NCI-H446 (cell line): ENCODE measurements at regions not wholly inside any gene's neighbourhood (a gene's known extent, or its start where the extent isn't known, plus 50 kb on each side); places are given as distances from the start of the nearest gene placed in this dataset.
"Not testable (repeated sequence)": the region's sequence is repeated elsewhere in the genome, so short reads cannot be mapped to it uniquely, and the experiment has no call there.

ENCODE experiments used
- DNase-seq, 2 experiments: peaks; one replicate each; lab custom pipeline; 2025; lab: John Stamatoyannopoulos, UW

- DNase-seq: no peak
These were observed 57.1 kb downstream of the GRIN2B start for GRCh38 chr12:13924286-13924685.

- no peak for DNase-seq
These were observed 62.5 kb downstream of the GRIN2B start for GRCh38 chr12:13918897-13919296.

GRCh38 chr12:13915096-13915495 lies 66.3 kb downstream of the GRIN2B start:
- DNase-seq: no peak

- no peak for DNase-seq
These were observed 68.0 kb downstream of the GRIN2B start for GRCh38 chr12:13913371-13913770.

DNA sequence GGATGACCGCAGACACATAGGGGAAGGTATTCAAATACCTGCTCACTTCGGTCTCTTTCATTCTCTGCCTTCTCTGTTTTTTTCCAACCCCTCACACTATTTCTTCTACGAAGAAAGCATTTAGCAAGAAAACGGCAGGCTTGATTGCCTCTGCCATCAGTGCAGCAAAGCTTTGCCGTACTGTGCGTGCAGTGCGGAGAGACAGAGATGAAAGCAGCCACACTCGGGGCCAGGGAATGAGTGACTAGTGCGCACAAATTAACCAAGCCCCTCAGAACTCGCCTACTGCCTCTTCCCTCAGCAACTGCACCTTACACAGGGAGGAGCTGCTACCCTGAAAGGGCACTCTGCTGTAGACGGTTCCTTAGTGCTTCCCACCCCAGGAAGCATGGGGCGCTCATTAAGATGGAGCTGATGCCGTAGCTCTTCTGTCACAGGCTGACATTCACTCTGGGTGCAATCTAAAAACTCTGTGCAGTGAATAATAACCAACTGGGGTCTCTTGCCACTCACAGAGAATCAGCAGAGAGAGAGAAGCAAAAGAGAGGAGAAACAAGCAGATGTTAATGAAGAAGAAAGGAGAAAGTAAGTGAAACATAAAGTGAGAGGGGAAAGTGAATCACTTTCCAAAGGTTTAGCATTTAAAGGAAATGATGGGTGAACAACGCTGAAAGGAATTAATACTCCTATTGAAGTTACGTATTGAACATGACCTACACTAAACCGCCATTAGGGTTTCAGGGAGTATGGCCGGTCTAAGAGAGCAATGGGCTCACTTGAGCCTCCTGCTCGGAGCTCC lies 69.4 kb downstream of the GRIN2B start:
- DNase-seq: no peak

- DNase-seq: no peak
These were observed 75.6 kb downstream of the GRIN2B start for GRCh38 chr12:13905794-13906193.

- DNase-seq: no peak
These were observed 80.7 kb downstream of the GRIN2B start for GRCh38 chr12:13900718-13901117.

DNA sequence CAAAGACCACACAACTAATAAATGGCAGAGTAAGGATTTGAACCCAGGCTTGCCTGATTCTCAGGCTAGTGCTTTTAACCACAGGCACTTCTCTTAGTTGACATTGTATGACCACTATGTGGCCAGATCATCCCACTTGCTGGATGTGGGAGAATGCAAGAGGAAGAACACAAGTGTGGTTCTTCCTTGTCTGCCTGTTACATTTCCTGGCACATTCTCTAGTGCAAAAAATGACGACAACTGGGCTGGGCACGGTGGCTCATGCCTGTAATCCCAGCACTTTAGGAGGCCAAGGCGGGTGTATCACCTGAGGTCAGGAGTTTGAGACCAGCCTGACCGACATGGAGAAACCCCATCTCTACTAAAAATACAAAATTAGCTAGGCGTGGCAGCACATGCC lies 83.0 kb downstream of the GRIN2B start:
- DNase-seq: not testable (repeated sequence)

GRCh38 chr12:13897811-13898210 lies 83.6 kb downstream of the GRIN2B start:
- DNase-seq: no peak

GRCh38 chr12:13896063-13896626 lies 85.3 kb downstream of the GRIN2B start:
- no peak for DNase-seq

DNA sequence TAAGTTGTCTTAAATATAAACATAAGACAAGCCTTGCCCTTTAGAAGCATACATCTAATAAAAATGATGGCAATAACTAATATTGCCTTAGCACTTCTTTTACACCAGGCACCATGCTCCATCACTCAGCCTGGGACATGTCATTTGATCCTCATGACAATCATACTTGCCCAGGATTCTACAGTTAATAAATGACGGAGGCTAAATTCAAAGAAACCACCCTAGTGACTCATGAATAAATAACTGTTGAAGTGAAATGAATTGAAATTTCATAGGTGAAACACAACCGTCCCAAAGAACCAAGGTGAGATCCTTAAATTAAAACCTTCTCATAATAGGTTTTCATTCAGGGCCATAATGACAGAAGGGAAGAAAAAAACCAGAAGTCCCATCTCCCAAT lies 89.5 kb downstream of the GRIN2B start:
- no peak for DNase-seq

DNA sequence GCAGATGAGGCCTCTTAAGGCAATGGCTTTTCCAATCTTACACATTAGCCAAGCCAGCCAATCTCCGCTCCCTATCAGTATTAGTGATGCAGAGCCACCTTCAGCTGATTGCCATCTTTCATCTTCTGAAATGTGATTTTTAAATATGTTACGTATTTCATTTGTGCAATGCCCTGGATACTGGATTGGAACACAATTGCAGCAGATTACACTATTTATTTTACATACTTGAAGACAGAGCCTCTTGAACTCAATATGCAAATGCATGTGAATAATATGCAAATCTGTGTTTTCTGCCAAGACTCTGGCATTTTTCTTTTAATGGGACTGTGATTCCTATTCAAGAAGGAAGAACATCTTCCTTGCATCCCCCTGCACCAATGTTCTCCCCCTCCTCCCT lies 90.5 kb downstream of the GRIN2B start:
- DNase-seq: no peak

GRCh38 chr12:13887779-13888388 lies 93.5 kb downstream of the GRIN2B start:
- DNase-seq: no peak

DNA sequence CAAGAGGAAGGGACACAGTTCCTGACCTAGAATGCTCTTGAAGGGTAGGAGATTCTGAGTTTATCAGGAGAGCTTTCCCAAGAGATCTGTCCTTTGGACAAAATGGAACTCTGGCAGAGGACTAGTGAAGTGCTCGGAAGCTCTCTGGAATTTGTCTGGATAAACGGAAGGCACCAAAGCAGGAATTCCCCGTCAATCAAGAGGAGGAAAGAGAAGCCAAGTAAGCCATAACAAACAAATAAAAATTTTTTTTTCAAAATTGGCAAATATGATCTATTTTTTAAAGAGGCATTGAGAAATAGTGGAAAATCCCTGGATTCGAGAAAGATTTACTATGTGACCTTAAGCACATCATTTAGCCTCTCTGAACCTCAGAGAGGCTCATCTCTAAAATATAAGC lies 99.2 kb downstream of the GRIN2B start:
- no peak for DNase-seq

- DNase-seq: no peak
These were observed 100.8 kb downstream of the GRIN2B start for GRCh38 chr12:13880613-13881012.

- no peak for DNase-seq
These were observed 105.7 kb downstream of the GRIN2B start for GRCh38 chr12:13875744-13876143.

- DNase-seq: peak in 1 of 2 experiments; percentile 26
These were observed 111.1 kb downstream of the GRIN2B start for GRCh38 chr12:13870255-13870654.

GRCh38 chr12:13864081-13864673 lies 117.2 kb downstream of the GRIN2B start:
- DNase-seq: peak; percentile 24 to 78

DNA sequence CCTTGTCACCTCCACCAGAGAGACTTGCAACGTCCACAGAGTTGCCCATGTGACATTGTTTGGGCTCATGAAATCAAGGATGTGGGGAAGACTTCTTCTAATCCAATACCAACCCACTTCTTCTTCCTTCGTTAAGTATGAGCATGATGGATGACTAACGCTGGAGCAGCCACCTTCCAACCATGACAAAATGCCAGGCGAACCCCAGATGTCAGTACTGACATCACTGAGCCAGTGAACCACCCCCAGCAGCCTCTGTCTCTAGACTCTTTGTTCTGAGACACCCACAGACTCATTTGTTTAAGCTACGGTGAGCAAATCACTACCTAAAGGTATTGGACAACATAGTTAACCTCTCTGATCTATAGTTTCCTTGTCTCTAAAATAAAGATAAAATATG lies 123.7 kb downstream of the GRIN2B start:
- no peak for DNase-seq

DNA sequence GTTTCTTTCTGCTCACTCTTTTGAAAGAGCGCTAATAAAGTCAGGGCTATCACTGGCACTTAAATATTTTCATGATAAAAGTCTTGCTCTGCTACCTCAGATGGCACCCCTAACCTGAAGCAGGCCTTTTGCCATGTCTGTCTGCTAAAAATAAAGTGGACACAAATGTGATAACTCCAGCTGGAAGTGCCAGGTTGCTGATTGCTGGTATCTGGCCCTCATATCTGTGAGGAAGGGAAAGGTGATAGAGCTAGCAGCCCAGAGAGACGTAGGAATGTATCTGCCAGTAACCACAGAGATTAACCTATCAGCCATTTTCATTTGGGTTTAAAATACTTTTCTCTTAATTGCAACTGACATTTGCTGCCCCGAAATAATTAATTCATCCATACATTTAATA lies 127.9 kb downstream of the GRIN2B start:
- DNase-seq: no peak

- DNase-seq: peak in 1 of 2 experiments; percentile 66
These were observed 129.6 kb downstream of the GRIN2B start for GRCh38 chr12:13851828-13852227.

DNA sequence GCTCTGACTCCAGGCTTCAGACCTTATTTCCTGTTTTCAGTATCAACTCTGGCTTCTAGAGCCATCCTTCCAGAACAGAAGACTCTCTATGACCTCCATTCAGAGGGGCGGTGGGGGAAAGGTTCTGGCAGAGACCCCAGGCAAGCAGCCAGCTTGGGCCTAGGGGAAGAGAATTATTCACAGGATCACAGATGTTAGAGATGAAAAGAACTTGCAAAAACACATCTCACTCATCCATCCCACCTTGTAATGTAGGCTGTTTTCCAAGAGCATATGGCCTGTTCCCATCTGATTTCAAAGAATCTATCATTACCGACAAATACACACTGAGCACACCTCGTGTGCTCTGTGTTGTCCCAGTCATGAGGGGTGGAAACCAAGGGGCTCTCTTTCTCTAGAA lies 131.9 kb downstream of the GRIN2B start:
- peak; percentile 57 to 87 for DNase-seq

DNA sequence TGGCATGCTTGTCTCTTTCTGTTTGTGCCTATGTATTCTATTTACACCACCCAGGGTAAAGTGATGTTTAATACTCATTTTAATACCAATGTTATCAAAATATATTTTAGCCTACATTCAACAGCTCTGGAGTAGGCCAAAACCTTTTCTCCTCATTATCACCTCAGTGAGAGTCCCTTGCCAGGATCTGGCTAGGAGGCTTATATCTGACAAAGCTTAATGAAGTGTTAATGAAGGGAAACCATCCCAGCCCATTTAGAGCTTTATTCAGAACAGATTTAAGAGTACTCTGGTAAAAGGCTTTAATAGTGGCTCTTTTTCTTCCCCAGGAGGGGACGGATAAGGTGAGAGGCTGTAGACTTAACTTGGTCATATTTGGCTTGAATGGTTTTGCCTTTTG lies 137.6 kb downstream of the GRIN2B start:
- DNase-seq: no peak
